Left ventricle myocardium inferior (tissue), 1 donor: ENCODE measurements at regions not wholly inside any gene's neighbourhood (a gene's known extent, or its start where the extent isn't known, plus 50 kb on each side); places are given as distances from the start of the nearest gene placed in this dataset.

Experiments used
- DNase-seq: peaks from one replicate; pipeline ENCODE4 v3.0.0-alpha.2; 2020
- H3K27ac ChIP-seq: fragments of 200-600 bp; replicated peaks from 2 replicates; pipeline ENCODE4 v1.8.0; 2021
- H3K27me3 ChIP-seq: fragments of 200-600 bp; 2 replicates; pipeline ENCODE4 v1.8.0; 2021; ENCODE audit warnings: low read depth
- H3K36me3 ChIP-seq: fragments of 200-600 bp; 2 replicates; pipeline ENCODE4 v1.8.0; 2021
- H3K4me1 ChIP-seq: fragments of 200-600 bp; 2 replicates; pipeline ENCODE4 v1.8.0; 2021
- H3K4me3 ChIP-seq: fragments of 200-600 bp; 2 replicates; pipeline ENCODE4 v1.8.0; 2021; ENCODE audit warnings: mild to moderate bottlenecking, moderate library complexity
- H3K9me3 ChIP-seq: fragments of 200-600 bp; replicated peaks from 2 replicates; pipeline ENCODE4 v1.8.0; 2021
- CTCF ChIP-seq: fragments of 200-600 bp; IDR thresholded peaks from 2 replicates; pipeline ENCODE4 v1.8.0; 2021; ENCODE audit warnings: antibody characterized with exemption, mild to moderate bottlenecking, borderline replicate concordance
- intact Hi-C: fragments of 100-400 bp; cut with micrococcal nuclease; formaldehyde crosslinking; loops from one replicate; pipeline ENCODE4 v1.11.0; 2022
- donor health status: DM: no; HTN: yes; CAD: no; lungs with severe emphysema.

- intact Hi-C loops: no loop called here
- no peak for TF ChIP-seq CTCF
- Histone ChIP-seq H3K4me3 (no peak overlapping the region), H3K36me3 (peaks cover 4% of the 10 kb centered on the region), H3K9me3 (peaks cover 50% of the 10 kb centered on the region), H3K27me3 (no peaks in the 10 kb centered on the region), H3K27ac (no peak overlapping the region), H3K4me1 (no peaks in the 10 kb centered on the region)
- no peak for DNase-seq
Observed at GRCh38 chr6:145507239-145507638, 228.1 kb downstream of the EPM2A start.

- no peak overlapping the region for H3K4me3 ChIP-seq
- H3K9me3 ChIP-seq: peaks cover 58% of the 10 kb centered on the region
- DNase-seq: no peak
- TF ChIP-seq CTCF: no peak
- intact Hi-C loops: no loop called here
- H3K4me1 ChIP-seq: no peaks in the 10 kb centered on the region
- H3K36me3 ChIP-seq: peaks cover 4% of the 10 kb centered on the region
- H3K27me3 ChIP-seq: no peaks in the 10 kb centered on the region
- no peak overlapping the region for H3K27ac ChIP-seq
Observed at GRCh38 chr6:145508107-145508506, 227.2 kb downstream of the EPM2A start.

DNA sequence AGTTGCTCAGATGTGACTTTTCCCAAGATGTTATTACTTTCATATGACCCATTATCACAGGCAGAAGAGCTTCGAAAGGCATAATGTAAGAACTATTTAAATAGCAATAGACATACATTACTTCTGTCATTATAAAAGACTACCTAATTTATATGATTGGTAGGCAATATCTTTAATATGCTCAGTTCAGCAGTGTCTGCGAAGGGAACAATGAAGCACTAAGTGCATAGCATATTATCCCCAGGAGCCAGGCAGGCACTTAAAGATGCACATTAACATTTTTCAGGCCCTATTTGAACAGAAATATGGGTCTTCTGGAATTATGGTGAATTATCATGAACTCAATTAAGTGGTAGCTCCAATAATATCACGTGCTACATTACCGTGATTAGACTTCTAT, 217.8 kb downstream of the EPM2A start:
- Histone ChIP-seq H3K4me1 (no peaks in the 10 kb centered on the region), H3K4me3 (no peak overlapping the region), H3K27me3 (no peaks in the 10 kb centered on the region), H3K36me3 (no peaks in the 10 kb centered on the region), H3K9me3 (peaks cover 8% of the 10 kb centered on the region), H3K27ac (no peak overlapping the region)
- intact Hi-C loops: no loop called here
- DNase-seq: no peak
- TF ChIP-seq CTCF: no peak

- H3K27me3 ChIP-seq: no peaks in the 10 kb centered on the region
- H3K9me3 ChIP-seq: peaks cover 26% of the 10 kb centered on the region
- intact Hi-C loops: no loop called here
- no peak for DNase-seq
- H3K4me1 ChIP-seq: peaks cover 5% of the 10 kb centered on the region
- H3K36me3 ChIP-seq: no peaks in the 10 kb centered on the region
- no peak for TF ChIP-seq CTCF
- H3K4me3 ChIP-seq: no peak overlapping the region
- H3K27ac ChIP-seq: no peak overlapping the region
Observed at GRCh38 chr6:145525038-145525437, 210.3 kb downstream of the EPM2A start.

DNA sequence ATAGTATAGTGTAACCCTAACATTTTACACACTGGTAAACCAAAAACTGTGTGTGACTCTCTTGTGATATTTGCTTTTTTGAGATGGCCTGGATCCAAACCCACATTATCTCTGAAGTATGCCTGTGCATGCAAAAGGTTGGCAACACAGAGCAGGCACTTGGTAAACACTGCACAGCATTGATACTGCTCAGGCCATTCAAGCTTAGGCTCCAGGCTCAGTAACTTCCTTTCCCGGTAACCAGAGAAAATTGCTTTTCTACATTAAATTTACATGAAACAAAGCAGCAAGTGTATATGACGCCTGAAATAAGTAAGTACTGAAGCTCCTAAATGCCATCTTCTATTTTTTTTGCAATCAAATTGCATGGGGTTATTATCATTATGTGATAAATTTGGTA, 205.7 kb downstream of the EPM2A start:
- Histone ChIP-seq H3K27ac (no peak overlapping the region), H3K9me3 (peaks cover 16% of the 10 kb centered on the region), H3K4me3 (no peak overlapping the region), H3K36me3 (no peaks in the 10 kb centered on the region), H3K27me3 (no peaks in the 10 kb centered on the region), H3K4me1 (peaks cover 5% of the 10 kb centered on the region)
- no peak for DNase-seq
- intact Hi-C loops: no loop called here
- no peak for TF ChIP-seq CTCF

GRCh38 chr6:145530454-145530853, 204.9 kb downstream of the EPM2A start:
- Histone ChIP-seq H3K27me3 (no peaks in the 10 kb centered on the region), H3K27ac (no peak overlapping the region), H3K4me1 (peaks cover 5% of the 10 kb centered on the region), H3K4me3 (no peak overlapping the region), H3K36me3 (no peaks in the 10 kb centered on the region), H3K9me3 (peaks cover 9% of the 10 kb centered on the region)
- intact Hi-C loops: no loop called here
- DNase-seq: no peak
- TF ChIP-seq CTCF: no peak
